ENCODE measurements at regions not wholly inside any gene's neighbourhood (a gene's known extent, or its start where the extent isn't known, plus 50 kb on each side); places are given as distances from the start of the nearest gene placed in this dataset.

DNA sequence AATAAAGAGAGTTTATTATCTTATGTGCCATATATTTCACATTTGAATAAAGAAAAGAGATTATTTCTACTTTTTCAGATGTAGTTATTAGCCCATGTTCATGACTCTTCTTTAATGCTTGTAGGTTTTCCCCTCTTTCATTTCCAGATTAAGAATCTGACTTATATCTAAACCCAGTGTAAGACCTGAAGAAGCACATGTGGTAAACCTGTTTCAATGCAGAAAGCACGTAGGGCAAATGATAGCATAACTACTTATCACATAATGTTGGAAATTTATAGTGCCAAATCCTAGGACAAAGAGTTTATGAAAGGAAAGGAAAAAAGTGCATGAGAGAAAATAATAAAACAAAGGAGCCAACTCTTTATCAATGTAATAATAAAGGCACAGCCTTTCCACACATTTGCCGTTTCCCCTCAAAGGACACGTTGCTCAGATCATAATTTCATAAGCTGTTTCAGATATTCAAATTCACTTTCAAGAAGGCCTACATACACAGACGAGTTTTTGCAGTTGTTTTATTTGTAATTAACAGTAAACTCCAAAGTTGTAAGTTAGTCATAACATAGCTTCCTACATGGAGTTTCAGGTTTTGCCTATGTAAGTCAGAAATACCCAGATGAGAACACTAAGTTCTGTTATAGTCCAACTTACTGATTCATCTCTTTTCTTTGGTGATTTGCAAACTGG, 88.8 kb upstream of the MDFIC start:
- Histone ChIP-seq H3K9me3 (ENCODE audit: control insufficient read depth in 1 of 2, insufficient read depth in 1 of 2, low read depth in 1 of 2, low read length in 2 of 2) (peaks cover 0 to 3% of the 10 kb centered on the region in 2 experiments; a peak in 1 of 4 replicates), H3K27ac (ENCODE audit: low read depth, low read length) (no peak overlapping the region), H3K27me3 (ENCODE audit: insufficient read depth, low read length) (no peaks in the 10 kb centered on the region), H3K4me3 (replicated peaks in 1 of 2; ENCODE audit: low read depth in 1 of 2, low read length in 2 of 2) (no peak overlapping the region), H2AFZ (ENCODE audit: low read depth, low read length, poor library complexity, severe bottlenecking) (no peak overlapping the region), H4K20me1 (ENCODE audit: insufficient read depth) (no peaks in the 10 kb centered on the region), H3K79me2 (ENCODE audit: insufficient read depth, low read length) (no peaks in the 10 kb centered on the region), H3K9me2 (ENCODE audit: insufficient read depth) (no peaks in the 10 kb centered on the region), H3K36me3 (ENCODE audit: control insufficient read depth in 1 of 2, insufficient read depth in 2 of 2, low read length in 2 of 2) (no peaks in the 10 kb centered on the region), H3K4me1 (ENCODE audit: control insufficient read depth in 1 of 2, insufficient read depth in 2 of 2, low read length in 2 of 2) (no peaks in the 10 kb centered on the region), H3K4me2 (ENCODE audit: low read length) (no peak overlapping the region), H3K9ac (ENCODE audit: low read length) (no peak overlapping the region)
- TF ChIP-seq, protein P1, sequence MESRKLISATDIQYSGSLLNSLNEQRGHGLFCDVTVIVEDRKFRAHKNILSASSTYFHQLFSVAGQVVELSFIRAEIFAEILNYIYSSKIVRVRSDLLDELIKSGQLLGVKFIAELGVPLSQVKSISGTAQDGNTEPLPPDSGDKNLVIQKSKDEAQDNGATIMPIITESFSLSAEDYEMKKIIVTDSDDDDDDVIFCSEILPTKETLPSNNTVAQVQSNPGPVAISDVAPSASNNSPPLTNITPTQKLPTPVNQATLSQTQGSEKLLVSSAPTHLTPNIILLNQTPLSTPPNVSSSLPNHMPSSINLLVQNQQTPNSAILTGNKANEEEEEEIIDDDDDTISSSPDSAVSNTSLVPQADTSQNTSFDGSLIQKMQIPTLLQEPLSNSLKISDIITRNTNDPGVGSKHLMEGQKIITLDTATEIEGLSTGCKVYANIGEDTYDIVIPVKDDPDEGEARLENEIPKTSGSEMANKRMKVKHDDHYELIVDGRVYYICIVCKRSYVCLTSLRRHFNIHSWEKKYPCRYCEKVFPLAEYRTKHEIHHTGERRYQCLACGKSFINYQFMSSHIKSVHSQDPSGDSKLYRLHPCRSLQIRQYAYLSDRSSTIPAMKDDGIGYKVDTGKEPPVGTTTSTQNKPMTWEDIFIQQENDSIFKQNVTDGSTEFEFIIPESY (IDR thresholded peaks at IDR 0.05; ENCODE audit: extremely low read depth, insufficient replicate concordance, low read length) = no peak
- TF ChIP-seq SP1 (IDR thresholded peaks at IDR 0.05; ENCODE audit: low read depth) (no peak), SRF (IDR thresholded peaks at IDR 0.05; ENCODE audit: low read depth) (no peak), CEBPB (IDR thresholded peaks at IDR 0.05; ENCODE audit: low read depth) (no peak)
- DNase-seq (ENCODE audit: low read depth, low spot score) (no peak), ATAC-seq (no peak)
- RAD21 ChIA-PET (ENCODE audit: low non-redundant PET in 1 of 2, low total read pairs in 2 of 2, uncharacterized antibody in 2 of 2, unreplicated experiment in 2 of 2) = no interaction called here
- CTCF ChIA-PET = no interaction called here
- intact Hi-C loops (cut with micrococcal nuclease) = no loop called here
- no TSS peak for BruUV-seq (replicated peaks)
- POLR2A ChIA-PET = no interaction called here

DNA sequence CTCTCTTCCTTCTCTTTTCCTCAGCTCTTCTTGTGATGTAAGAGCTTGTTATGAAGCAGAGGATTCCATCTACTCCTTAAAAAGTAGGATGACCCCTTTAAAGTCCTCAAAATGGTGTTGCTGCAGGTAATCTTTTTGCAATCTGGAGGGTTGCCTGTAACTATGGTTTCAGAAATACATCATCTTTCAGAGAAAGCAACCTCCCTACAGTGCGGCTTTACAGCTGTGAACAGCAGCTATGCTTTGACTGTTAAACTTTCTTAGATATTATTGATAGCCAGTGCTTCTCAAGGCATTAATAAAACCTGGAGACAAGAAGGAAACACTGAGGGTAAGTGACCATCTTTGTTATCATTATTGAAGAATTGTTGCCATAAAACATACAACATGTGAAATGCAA, 86.6 kb upstream of the MDFIC start:
- ChIA-PET CTCF (no interaction called here), POLR2A (no interaction called here), RAD21 (ENCODE audit: low non-redundant PET in 1 of 2, low total read pairs in 2 of 2, uncharacterized antibody in 2 of 2, unreplicated experiment in 2 of 2) (no interaction called here)
- H3K27me3 ChIP-seq (ENCODE audit: insufficient read depth, low read length) = no peaks in the 10 kb centered on the region
- H3K9ac ChIP-seq (ENCODE audit: low read length) = no peak overlapping the region
- BruUV-seq (replicated peaks) = no TSS peak
- H3K4me2 ChIP-seq (ENCODE audit: low read length) = no peak overlapping the region
- no peak for DNase-seq (ENCODE audit: low read depth, low spot score)
- H3K4me3 ChIP-seq (replicated peaks in 1 of 2; ENCODE audit: low read depth in 1 of 2, low read length in 2 of 2) = no peak overlapping the region
- H3K27ac ChIP-seq (ENCODE audit: low read depth, low read length) = no peak overlapping the region
- no peaks in the 10 kb centered on the region for H3K79me2 ChIP-seq (ENCODE audit: insufficient read depth, low read length)
- H3K9me3 ChIP-seq (ENCODE audit: control insufficient read depth in 1 of 2, insufficient read depth in 1 of 2, low read depth in 1 of 2, low read length in 2 of 2) = no peaks in the 10 kb centered on the region
- ATAC-seq = no peak
- intact Hi-C loops (cut with micrococcal nuclease) = no loop called here
- H3K36me3 ChIP-seq (ENCODE audit: control insufficient read depth in 1 of 2, insufficient read depth in 2 of 2, low read length in 2 of 2) = no peaks in the 10 kb centered on the region
- no peaks in the 10 kb centered on the region for H4K20me1 ChIP-seq (ENCODE audit: insufficient read depth)
- H2AFZ ChIP-seq (ENCODE audit: low read depth, low read length, poor library complexity, severe bottlenecking) = no peak overlapping the region
- no peaks in the 10 kb centered on the region for H3K9me2 ChIP-seq (ENCODE audit: insufficient read depth)
- no peaks in the 10 kb centered on the region for H3K4me1 ChIP-seq (ENCODE audit: control insufficient read depth in 1 of 2, insufficient read depth in 2 of 2, low read length in 2 of 2)
- no peak for TF ChIP-seq FOSL1 (IDR thresholded peaks at IDR 0.05; ENCODE audit: low read depth)
- TF ChIP-seq YY1 (IDR thresholded peaks at IDR 0.05; ENCODE audit: extremely low read depth, insufficient replicate concordance, low read depth, low read length) = no peak
- TF ChIP-seq, protein P2, sequence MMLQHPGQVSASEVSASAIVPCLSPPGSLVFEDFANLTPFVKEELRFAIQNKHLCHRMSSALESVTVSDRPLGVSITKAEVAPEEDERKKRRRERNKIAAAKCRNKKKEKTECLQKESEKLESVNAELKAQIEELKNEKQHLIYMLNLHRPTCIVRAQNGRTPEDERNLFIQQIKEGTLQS (IDR thresholded peaks at IDR 0.05) = no peak
- no peak for TF ChIP-seq SIN3A (IDR thresholded peaks at IDR 0.05; ENCODE audit: low read depth)
- TF ChIP-seq, protein P3, sequence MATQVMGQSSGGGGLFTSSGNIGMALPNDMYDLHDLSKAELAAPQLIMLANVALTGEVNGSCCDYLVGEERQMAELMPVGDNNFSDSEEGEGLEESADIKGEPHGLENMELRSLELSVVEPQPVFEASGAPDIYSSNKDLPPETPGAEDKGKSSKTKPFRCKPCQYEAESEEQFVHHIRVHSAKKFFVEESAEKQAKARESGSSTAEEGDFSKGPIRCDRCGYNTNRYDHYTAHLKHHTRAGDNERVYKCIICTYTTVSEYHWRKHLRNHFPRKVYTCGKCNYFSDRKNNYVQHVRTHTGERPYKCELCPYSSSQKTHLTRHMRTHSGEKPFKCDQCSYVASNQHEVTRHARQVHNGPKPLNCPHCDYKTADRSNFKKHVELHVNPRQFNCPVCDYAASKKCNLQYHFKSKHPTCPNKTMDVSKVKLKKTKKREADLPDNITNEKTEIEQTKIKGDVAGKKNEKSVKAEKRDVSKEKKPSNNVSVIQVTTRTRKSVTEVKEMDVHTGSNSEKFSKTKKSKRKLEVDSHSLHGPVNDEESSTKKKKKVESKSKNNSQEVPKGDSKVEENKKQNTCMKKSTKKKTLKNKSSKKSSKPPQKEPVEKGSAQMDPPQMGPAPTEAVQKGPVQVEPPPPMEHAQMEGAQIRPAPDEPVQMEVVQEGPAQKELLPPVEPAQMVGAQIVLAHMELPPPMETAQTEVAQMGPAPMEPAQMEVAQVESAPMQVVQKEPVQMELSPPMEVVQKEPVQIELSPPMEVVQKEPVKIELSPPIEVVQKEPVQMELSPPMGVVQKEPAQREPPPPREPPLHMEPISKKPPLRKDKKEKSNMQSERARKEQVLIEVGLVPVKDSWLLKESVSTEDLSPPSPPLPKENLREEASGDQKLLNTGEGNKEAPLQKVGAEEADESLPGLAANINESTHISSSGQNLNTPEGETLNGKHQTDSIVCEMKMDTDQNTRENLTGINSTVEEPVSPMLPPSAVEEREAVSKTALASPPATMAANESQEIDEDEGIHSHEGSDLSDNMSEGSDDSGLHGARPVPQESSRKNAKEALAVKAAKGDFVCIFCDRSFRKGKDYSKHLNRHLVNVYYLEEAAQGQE (IDR thresholded peaks at IDR 0.05; ENCODE audit: low read depth) = no peak
- no peak for TF ChIP-seq ELF1 (IDR thresholded peaks at IDR 0.05; ENCODE audit: borderline replicate concordance, low read depth)
- no peak for TF ChIP-seq RAD21 (IDR thresholded peaks at IDR 0.05; ENCODE audit: low read depth)
- TF ChIP-seq, protein P4, sequence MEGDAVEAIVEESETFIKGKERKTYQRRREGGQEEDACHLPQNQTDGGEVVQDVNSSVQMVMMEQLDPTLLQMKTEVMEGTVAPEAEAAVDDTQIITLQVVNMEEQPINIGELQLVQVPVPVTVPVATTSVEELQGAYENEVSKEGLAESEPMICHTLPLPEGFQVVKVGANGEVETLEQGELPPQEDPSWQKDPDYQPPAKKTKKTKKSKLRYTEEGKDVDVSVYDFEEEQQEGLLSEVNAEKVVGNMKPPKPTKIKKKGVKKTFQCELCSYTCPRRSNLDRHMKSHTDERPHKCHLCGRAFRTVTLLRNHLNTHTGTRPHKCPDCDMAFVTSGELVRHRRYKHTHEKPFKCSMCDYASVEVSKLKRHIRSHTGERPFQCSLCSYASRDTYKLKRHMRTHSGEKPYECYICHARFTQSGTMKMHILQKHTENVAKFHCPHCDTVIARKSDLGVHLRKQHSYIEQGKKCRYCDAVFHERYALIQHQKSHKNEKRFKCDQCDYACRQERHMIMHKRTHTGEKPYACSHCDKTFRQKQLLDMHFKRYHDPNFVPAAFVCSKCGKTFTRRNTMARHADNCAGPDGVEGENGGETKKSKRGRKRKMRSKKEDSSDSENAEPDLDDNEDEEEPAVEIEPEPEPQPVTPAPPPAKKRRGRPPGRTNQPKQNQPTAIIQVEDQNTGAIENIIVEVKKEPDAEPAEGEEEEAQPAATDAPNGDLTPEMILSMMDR (IDR thresholded peaks at IDR 0.05 in 2 of 3, conservative IDR thresholded peaks at IDR 0.05 in 1 of 3; ENCODE audit: borderline replicate concordance in 1 of 3, insufficient read depth in 1 of 3, low read depth in 2 of 3, low read length in 2 of 3) = no peak
- no peak for TF ChIP-seq SRF (IDR thresholded peaks at IDR 0.05; ENCODE audit: low read depth)

All from HCT116 (cell line).